Thyroid gland (tissue), 4 donors: ENCODE measurements at regions not wholly inside any gene's neighbourhood (a gene's known extent, or its start where the extent isn't known, plus 50 kb on each side); places are given as distances from the start of the nearest gene placed in this dataset.
A peak's percentile ranks its signal among the peaks of the same experiment; 100 is the strongest.

Source experiments
- DNase-seq, 2 donors: peaks; one replicate each; pipeline ENCODE4 v3.0.0-alpha.2; 2019
- H3K27ac ChIP-seq, 3 donors: fragments of 200-600 bp; sonication (generic); 1 replicate in 2 of 3; 2 replicates in 1 of 3; pipeline ENCODE4 v1.5.1; 2016 to 2019; ENCODE audit warnings: mild to moderate bottlenecking in 1 of 3, moderate library complexity in 1 of 3
- H3K27me3 ChIP-seq: fragments of 200-600 bp; sonication (generic); one replicate; pipeline ENCODE4 v1.5.1; 2019
- H3K36me3 ChIP-seq, 2 donors: fragments of 200-600 bp; sonication (generic); one replicate each; pipeline ENCODE4 v1.5.1; 2016 to 2019
- H3K4me1 ChIP-seq, 2 donors: fragments of 200-600 bp; sonication (generic); one replicate each; pipeline ENCODE4 v1.5.1; 2017 to 2019
- H3K4me3 ChIP-seq, 3 donors: fragments of 200-600 bp; sonication (generic); replicated peaks in 1 of 3; 1 replicate in 2 of 3; 2 replicates in 1 of 3; pipeline ENCODE4 v1.5.1; 2016; ENCODE audit warnings: mild to moderate bottlenecking in 1 of 3
- H3K9me3 ChIP-seq: fragments of 200-600 bp; sonication (generic); one replicate; pipeline ENCODE4 v1.5.1; 2017
- CTCF ChIP-seq, 6 experiments: fragments of 200-600 bp in 3 of 6; fragments of 450-650 bp in 3 of 6; sonication (generic) in 3 of 6; IDR thresholded peaks; one replicate each; pipeline ENCODE4 v1.5.1; 2016 to 2019; ENCODE audit warnings: antibody characterized with exemption in 6 of 6, mild to moderate bottlenecking in 2 of 6, inconsistent platforms in 1 of 6, moderate library complexity in 1 of 6
- POLR2A ChIP-seq, 2 donors: fragments of 450-650 bp; IDR thresholded peaks; one replicate each; pipeline ENCODE4 v1.6.1; 2017; ENCODE audit warnings: antibody characterized with exemption in 2 of 2, mild to moderate bottlenecking in 2 of 2, moderate library complexity in 1 of 2
- WGBS, 2 donors: methylation state at CpG; one replicate each; pipeline ENCODE4 v1.1.5; 2017; 5-methylcytosine and 5-hydroxymethylcytosine counted together
- intact Hi-C: fragments of 100-400 bp; cut with DNase I; formaldehyde crosslinking; loops from one replicate; pipeline ENCODE4 v1.15.1; 2023

GRCh38 chr14:58881433-58881832 is 243.7 kb downstream of the DACT1 start:
- no peak for DNase-seq
- WGBS, 2 donors, result 94 to 96% methylated on average over 1 of the region's 1 CpG
- TF ChIP-seq CTCF (IDR thresholded peaks at IDR 0.05) (no peak), POLR2A (IDR thresholded peaks at IDR 0.05) (no peak)
- Histone ChIP-seq H3K27ac (no peak overlapping the region), H3K4me3 (no peak overlapping the region), H3K4me1 (no peaks in the 10 kb centered on the region), H3K9me3 (no peaks in the 10 kb centered on the region), H3K27me3 (no peaks in the 10 kb centered on the region), H3K36me3 (no peaks in the 10 kb centered on the region)
- intact Hi-C loops, result no loop called here

DNA sequence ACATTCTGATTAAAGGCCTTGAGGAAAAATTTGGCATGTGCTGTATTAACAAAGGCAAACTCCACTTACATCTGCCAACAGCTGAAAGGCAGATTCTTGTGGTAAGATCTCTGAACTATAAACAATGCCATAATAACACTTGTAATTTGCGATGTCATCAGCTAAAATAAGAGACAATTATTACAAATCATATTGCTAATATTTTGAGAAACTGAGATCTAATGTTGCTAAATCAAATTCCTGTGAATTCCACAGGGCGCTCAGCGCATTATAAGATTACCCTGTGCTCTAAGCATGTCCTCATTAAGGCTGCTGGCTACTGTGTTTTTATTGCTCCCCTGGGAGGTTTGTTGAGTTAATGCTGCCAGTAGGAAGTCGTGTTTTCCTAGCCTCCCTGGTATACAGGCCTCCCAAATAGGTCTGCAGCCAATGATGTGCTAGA is 244.8 kb downstream of the DACT1 start:
- no peaks in the 10 kb centered on the region for H3K9me3 ChIP-seq
- H3K4me3 ChIP-seq, result no peak overlapping the region
- no peaks in the 10 kb centered on the region for H3K4me1 ChIP-seq
- H3K27me3 ChIP-seq, result no peaks in the 10 kb centered on the region
- H3K27ac ChIP-seq, result no peak overlapping the region
- TF ChIP-seq POLR2A (IDR thresholded peaks at IDR 0.05) (no peak), CTCF (IDR thresholded peaks at IDR 0.05) (no peak)
- WGBS, 2 donors, result 51 to 59% methylated on average over 4 of the region's 4 CpGs
- H3K36me3 ChIP-seq, result no peaks in the 10 kb centered on the region
- DNase-seq, result no peak
- intact Hi-C loops, result no loop called here

DNA sequence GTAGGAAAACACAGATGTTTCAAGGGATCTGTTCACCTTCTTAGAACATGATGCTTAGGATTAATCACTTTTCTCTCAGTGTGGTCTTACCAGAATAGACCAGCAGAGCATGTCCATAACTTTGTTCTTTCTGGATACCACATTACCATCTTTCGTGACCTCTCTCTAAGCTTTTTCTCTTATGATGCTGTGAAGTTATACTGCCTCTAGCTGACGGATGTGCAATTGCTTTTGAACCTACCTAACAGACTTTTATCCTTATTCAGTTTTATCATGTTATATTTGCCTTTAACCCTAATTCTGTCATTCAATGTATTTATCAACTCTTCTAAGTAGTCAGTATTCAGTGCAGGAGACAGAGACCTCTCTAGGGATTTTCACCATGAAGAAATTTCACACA is 246.7 kb downstream of the DACT1 start:
- Histone ChIP-seq H3K27ac (no peak overlapping the region), H3K27me3 (no peaks in the 10 kb centered on the region), H3K4me1 (no peaks in the 10 kb centered on the region), H3K9me3 (no peaks in the 10 kb centered on the region), H3K4me3 (no peak overlapping the region), H3K36me3 (no peaks in the 10 kb centered on the region)
- WGBS, 2 donors, result 93 to 94% methylated on average over 2 of the region's 2 CpGs
- peak in 2 of 6 experiments; percentile 26 to 31 for TF ChIP-seq CTCF (IDR thresholded peaks at IDR 0.05)
- TF ChIP-seq POLR2A (IDR thresholded peaks at IDR 0.05), result no peak
- intact Hi-C loops, result no loop called here
- DNase-seq, result no peak

DNA sequence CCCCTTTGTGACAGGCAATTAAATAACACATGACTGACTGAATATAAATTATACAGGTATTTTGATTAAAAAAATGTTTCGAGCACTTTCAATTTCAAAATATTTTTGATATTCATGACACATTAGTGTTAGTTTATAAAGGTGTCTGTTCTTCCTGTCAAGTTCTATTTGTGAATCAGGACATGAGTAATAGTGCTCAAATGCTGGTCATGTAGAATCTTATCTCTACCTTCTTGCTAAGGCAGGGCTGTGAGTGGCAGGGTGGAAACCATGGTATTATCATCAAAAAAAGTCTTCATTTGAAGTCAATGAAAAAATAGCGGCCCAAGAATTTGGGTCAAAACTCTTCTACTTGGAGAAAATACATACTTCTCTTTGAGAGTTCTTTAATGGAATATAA is 250.2 kb downstream of the DACT1 start:
- 96 to 98% methylated on average over 2 of the region's 2 CpGs for whole genome bisulfite sequencing, 2 donors
- intact Hi-C loops, result no loop called here
- DNase-seq, result no peak

More for the DNA sequence above, 250.2 kb downstream of the DACT1 start:
- no peaks in the 10 kb centered on the region for H3K36me3 ChIP-seq
- no peak overlapping the region for H3K4me3 ChIP-seq
- no peaks in the 10 kb centered on the region for H3K4me1 ChIP-seq
- H3K27me3 ChIP-seq, result no peaks in the 10 kb centered on the region
- TF ChIP-seq POLR2A (IDR thresholded peaks at IDR 0.05), result no peak
- no peak for TF ChIP-seq CTCF (IDR thresholded peaks at IDR 0.05)
- H3K27ac ChIP-seq, result no peak overlapping the region
- H3K9me3 ChIP-seq, result no peaks in the 10 kb centered on the region
